Right forelimb (tissue), 1 donor: ENCODE measurements at regions not wholly inside any gene's neighbourhood (a gene's known extent, or its start where the extent isn't known, plus 50 kb on each side); places are given as distances from the start of the nearest gene placed in this dataset.

Experiments
- DNase-seq: peaks from one replicate; pipeline ENCODE4 v3.0.0-alpha.2; 2018

DNA sequence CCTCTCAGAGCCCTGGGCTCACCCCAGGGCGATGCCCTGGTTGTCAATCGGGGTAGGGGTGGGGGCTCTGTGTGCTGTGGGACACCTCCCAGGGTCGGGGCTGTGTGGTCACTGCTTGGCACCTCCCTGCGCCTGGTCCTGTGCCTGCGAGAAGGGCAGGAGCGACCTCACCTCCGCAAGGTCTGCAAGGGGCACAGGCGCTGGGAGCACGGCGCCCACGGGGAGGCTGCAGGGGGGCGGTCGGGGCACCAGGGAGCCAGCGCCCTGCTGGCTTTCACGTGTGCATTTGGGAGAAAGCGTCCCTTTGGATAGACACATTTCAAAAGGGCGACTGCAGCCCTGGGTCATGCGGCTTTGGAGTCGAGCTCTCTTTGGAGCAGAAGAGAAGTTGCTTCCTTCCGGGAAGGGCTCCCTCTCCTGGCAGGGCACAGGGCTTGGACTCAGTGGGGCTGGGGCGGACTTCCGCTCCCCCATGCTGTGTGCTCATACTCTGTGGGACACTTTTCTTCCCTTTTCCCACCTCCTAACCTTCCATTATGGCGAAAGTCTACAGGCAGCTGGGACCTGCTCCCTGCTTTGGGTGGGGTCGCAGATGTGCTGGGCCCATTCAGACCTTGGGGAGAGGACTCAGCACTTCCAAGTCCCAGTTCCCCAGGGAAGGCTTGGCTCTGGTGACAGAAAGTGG, 52.9 kb upstream of the SLC28A3 start:
- no peak for DNase-seq

DNA sequence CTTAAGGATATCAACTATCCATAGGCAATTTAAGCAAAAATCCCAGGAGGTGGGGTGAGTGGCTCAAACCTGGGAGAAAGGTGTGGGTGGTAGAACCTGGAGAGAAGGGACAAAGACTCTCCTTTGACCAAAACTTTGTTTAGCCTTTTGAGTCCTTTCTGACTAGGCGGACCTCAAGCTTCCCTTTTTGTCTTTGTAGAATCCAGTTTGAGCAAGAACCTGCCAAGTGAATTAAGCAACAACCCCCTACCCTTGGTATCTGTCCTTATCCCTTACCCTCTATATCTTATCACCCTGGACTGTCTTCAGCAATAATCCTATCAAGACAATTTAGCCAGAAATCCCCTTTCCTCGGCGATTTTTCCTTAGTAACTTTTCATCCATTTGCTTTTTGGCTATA, 53.5 kb upstream of the SLC28A3 start:
- no peak for DNase-seq

DNA sequence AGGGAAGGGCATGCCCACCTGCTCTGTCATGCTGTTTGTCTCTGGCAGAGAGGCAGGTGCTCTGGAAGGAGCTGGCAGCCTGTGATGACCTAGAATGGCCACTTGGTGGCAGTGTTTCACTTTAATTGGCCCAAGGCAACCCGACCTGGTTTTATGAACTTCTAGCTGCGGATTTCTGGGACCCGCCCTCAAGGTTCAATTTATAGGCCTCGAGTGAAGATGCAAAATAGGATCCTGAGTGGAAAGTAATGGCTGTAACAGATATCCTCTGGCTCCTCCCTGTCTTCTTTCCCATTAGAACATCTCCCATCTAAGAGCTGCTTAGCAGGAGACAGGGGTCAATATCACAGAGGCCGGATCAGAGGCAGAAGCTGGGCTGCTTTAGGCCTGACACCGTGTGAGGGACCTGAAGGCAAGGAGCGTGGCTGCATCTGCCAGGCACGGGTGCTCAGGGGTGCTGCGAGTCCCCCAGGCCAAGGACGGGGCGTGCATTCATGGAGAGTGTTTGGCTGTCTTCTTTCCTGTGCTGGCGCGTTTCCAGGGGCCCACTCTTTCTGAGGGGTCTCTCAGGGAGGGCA, 56.7 kb upstream of the SLC28A3 start:
- DNase-seq: peak; percentile 85

DNA sequence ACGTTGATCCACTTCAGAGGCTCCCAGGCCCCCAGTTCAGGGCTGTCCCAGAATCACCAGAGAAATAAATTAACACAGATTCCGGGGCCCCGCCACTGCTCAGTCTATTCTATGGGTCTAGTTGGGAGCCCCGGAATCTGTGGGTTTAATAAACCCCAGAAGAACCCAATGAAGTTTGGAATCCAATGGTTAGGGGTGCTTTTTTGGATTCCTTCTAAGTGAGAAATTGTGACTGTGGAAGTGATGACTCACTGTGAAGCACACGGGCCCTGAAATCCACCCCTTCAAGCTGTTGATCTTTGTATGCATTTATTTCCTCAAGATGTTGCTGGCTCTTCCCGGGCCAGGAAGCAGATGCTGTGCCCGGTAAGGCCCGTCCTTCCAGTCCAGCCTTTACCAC, 57.3 kb upstream of the SLC28A3 start:
- DNase-seq: no peak

DNA sequence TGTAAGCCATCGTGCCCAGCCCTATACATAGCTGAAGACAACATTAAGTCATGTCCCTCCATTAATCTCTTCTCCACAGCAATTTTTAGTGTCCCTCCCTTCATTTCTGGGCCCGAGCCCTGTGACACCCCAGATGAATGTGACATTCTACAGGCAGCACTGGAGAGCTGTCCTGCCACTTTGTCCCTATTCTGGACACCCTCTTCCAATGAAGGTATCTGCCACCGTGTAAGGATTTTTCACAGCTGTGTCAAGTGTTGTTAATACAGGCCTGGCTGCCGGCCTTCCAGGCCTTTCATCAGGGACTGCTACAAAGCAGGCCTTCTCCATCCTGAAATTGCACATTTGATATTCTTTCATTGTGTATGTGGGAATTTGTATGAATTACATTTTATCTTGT, 62.0 kb upstream of the SLC28A3 start:
- DNase-seq: no peak

DNA sequence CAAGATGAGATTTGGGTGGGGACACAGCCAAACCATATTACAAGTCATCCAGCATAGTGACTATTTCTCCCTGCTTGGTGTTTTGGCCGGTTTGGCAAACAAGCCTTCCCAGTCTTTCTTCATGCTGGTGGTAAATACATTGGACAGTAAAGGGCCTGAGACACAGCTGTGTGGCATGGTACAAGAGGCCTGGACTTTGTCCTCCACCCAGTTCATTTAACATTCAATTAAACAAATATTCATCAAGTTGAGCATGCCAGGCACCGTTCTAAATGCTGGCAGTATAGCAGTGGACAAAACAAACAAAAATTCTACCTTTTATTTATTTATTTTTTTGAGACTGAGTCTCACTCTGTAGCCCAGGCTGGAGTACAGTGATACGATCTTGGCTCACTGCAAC, 62.7 kb upstream of the SLC28A3 start:
- DNase-seq: no peak

DNA sequence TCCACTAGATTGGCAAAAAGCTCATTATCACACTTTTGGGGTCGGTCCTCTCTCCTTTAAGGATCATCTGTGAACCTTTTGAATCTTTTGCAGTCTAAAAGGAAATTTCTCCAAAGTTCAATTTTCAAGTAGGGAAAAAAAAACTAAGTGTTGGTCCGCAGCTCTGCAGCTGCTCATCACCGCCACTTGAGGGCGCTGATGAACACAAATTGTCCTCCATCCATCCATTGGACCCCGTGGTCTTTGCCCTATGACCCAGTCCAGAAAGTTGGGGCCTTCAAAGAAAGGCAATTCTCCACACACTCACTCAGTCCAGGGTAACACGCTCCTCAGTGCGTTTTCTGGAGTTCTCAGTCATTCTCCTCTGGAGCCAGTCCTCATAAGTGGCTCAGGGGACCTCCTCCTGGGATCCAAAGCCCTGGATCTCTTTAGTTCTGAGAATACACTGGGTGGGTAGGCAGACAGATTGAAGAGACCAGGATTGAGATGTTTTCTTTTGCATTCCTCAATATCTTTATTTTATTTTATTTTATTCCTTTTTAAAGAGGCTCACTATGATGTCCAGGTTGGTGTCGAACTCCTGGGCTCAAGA, 63.6 kb upstream of the SLC28A3 start:
- no peak for DNase-seq

DNA sequence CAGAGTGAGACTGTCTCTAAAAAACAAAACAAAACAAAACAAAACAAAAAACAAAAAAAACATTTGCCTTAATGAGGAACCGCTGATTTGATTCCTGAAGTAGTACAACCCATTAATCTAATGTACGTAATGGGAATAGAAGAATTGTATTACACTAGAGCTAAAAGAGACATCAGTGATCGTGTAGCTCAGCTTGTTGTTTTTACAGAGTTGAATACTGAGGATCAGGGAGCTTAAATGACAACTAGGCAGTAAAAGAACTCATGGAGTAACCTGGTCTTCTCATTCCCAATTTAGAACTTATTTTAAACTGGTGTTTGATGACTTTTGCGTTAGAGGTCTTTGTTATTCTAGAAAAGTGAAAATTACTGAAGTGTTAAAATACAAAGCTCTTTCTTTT, 65.1 kb upstream of the SLC28A3 start:
- DNase-seq: no peak

DNA sequence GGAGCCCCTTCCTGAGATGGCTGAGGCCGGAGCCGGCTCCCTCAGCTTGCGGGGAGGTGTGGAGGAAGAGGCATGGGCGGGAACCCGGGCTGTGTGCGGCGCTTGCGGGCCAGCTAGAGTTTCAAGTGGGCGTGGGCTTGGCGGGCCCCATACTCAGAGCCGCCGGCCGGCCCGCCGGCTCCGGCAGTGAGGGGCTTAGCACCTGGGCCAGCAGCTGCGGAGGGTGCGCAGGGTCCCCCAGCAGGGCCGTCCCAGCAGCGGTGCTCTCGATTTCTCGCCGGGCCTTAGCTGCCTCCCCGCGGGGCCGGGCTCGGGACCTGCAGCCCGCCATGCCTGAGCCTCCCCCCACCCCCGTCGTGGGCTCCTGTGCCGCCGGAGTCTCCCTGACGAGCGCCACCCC, 67.9 kb upstream of the SLC28A3 start:
- DNase-seq: no peak

DNA sequence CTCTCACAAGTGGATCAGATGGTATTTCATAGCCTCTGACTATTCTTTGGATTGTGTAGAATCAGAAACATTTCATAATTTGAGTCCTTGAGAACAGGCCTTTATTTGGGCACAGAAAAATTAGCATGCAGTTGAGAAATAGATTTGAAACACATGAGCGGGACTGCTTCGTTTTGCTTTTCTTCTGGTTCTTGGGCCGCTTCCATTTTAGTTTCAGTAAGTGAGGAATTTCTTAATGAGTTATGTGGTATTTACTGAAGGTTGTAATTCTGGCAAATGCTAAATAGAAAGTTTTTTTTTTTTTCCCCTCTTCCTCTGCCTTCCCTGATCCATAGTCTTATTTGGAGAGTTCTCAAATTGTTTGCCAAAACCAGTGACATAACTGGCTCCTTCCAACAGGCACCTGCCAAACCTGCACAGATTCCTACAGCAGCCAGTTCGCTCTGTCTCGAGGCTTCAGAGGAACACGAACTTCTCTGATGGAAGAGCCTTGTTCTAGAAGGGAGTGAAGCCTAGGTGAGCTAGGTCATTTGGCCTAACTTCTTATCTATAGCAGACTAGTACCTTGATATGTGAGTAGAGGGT, 71.2 kb upstream of the SLC28A3 start:
- DNase-seq: no peak

DNA sequence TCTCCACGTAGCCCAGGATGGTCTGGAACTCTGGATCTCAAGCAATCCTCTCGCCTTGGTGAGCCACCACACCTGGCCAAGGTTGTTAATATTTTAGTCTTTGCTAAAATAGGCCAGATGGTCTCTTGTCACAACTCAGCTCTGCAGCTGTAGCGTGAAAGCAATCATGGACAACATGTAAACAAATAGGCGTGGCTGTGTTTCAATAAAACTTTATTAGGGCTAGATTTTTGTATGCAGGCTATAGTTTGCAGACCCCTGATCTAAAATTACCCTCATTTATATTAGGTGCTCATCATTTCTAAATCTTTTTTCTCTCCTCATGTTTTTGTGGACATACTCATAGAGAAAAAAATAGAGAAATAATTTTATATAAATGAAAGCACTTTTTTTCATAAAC, 72.1 kb upstream of the SLC28A3 start:
- no peak for DNase-seq

DNA sequence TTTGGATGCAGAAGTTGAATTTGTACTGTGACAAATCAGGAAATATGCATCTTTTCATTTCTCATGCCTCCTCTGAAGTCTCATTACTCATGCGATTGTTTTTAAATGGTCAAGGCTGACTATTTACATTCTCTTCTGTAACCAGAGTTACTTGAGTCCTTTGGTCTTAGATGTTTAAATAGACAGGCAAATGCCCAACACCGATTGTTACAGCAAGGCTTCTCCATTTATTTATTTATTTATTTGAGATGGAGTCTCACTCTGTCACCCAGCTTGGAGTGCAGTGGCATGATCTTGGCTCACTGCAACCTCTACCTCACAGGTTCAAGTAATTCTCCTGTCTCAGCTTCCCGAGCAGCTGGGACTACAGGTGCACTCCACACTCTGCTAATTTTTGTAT, 72.7 kb upstream of the SLC28A3 start:
- DNase-seq: no peak

DNA sequence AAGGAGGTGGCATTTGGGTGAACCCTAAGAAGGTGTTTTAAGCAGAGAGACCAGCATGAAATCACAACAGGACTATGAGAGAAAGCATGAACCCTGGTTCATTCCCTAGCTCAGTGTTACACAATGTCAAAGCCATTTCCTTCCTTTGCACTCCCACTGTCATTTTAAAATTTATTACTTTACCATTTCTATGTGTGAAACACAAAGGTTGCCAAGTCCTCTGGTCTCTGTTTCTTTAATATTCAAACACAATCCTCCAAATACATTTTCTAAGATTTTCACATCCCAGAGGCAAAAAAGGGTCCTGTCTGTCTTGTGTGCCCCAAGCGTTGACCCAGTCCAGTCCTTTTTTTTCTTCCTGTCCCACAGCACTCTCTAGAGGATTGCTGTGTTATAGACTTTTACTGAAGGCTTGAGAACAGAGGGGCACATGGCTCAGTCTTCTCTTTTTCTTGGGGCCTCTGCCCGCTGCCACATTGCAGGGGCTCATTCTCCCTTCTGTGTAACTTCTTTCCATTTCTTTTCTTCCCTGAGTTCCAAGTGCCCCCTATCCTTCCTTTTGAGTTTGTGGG, 78.6 kb upstream of the SLC28A3 start:
- DNase-seq: no peak

DNA sequence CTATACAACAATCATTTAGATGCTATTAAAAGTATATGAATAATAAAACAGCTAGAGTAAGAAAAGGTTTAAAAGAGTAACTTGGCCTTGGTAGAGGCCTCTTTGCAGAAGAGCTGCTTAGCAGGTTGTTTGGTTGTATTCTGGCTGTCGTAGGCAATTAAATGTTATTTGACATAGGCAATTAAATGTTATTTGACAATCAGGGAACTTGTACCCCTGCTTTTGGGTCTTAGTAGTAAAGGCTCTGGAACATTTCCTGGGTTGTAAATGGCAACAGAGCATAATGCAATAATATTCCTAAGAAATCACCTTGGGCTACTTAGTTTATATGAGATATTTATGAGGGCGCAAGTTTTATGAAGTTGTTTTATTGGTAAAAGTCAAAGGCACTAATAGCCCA, 84.4 kb upstream of the SLC28A3 start:
- no peak for DNase-seq

DNA sequence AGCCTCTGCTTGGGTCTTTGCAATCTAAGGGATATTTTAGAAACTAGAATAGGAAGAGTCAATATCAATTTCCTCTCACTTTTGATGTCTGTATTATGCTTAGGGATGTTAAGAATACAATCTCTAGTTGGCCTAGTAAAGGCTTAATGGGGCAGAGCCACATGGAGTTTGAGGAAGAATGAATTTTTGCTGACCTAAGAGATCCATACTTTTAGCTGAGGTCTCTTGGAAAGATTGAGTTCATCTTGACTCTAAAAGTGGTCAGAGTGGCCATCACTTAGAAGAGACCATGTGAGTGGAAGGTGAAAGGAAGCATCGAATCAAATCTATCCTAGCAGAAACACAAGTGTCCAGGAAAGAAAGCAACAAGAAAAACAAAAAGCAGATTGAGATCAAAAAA, 92.2 kb upstream of the SLC28A3 start:
- DNase-seq: no peak

DNA sequence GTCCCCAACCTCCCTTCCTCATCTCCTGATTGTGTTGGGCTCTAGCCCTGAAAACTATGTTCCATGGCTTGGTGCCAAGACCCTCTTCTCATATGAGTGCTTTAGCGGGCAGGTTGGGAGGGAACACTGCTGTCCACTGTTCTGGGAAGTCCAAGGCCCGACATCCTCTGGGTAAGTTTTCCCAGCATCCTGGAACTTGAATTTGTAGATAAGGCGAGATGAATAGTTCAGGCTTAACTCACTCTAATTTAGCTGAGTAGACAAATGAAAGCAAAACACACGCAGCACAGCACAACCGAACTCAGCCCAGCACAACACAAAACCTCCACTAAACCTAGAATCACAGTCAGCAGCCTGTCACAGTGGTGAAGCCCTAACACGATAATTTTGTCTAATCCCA, 95.3 kb upstream of the SLC28A3 start:
- no peak for DNase-seq

DNA sequence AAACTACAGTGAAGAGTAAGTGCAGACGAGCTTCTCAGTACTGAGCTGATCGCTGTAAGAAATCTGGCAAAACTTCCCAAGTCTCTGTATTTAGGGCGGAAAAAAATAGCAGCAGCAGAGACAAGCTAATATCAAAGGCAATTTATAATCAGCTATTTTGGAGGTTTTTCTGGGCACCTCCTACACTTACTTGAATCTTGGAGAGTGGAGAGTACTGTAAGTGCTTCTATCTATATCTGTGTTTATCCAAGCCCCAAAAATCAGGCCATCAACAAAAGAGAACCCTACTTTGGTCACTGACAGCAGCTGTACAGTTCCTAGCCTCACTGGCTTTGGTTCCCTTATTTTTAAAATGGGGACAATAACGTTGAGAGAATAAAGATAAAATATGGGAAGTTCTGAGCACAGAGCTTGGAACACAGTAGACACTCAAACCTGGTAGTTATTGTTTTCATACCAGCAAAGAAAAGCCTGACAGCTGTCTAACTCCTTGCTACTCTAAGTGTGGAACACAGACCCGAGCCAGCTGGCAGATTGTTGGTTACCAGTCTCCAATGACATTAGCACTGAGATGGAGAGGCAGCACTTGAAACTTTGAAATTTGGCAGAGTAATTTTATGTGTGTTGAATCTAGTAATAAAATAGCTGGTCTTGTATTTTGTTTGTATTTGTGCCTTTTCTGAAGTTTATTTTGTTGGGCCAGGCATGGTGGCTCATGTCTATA, 96.0 kb upstream of the SLC28A3 start:
- no peak for DNase-seq

DNA sequence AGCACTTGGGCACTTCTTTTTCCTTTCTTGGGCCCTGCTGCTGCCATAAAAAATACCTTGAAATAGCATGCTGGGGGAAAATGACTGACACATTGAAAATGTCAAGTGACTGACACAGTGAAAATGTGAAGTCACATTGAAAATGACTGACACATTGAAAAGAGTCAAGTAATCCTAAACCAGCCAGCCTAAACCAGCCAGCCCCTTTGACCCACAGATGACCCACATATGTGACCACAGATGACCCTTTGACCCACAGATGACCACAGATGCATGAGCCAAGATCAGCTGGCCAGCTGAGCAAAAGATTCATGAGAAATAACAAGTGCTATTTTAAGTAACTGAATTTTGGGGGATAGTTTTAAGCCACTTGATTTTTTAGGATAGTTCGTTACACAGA, 97.8 kb upstream of the SLC28A3 start:
- no peak for DNase-seq

DNA sequence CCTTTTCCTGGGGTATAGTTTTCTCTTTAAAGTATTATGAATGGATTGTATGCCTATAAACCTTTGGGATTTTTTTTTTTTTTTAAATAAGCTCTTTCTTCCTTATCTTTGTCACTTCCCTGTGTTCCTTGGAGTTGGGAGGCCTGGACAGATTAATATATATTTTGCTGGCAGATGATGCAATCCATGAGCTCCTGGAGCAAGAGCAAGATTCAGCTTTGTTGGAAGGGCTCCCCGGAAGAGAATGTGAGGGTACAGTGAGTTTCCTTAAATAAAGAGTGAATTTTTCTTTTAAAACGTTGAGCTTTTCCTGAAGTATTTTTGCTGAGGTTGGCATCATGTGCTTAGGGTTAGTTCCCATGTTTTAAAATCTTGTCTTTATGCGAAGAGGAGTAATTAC, 98.7 kb upstream of the SLC28A3 start:
- no peak for DNase-seq

DNA sequence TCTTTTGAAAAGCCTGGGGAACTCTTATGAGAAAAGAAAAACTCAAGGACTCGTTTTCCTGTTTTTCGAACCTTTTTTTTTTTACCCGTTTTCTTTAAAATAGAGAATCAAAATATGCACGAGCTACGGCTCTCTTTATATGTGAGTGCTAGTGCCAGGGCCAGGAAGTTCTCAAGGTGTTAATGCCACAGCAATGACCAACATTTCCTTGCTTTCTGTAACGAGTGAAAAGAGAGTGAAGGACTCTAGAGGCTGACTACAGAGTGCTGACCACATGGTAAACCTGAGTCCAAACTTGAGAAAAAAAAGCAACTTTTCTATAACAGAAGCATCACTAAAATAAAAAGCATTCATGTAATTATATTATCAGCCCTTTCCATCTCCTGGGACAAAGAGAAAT, 102.2 kb upstream of the SLC28A3 start:
- no peak for DNase-seq

DNA sequence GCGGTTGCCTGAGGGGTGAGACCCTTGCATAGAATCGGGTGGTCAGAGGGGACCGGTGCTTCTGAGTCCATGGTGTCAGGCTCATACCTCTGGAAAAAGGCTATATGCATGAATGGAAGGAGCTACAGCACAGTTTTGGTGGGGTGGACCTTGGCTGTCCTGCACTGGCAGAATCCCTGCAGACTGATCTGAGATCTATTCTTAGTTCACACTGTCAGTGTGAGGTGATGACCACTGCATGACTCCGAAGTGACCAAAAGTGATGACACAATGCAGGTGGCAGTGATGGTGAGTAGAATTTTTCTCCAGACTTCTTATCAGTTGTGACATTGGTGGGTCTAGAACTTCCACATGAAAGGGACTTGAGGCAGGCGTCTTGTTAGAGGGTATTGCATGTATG, 105.2 kb upstream of the SLC28A3 start:
- no peak for DNase-seq

DNA sequence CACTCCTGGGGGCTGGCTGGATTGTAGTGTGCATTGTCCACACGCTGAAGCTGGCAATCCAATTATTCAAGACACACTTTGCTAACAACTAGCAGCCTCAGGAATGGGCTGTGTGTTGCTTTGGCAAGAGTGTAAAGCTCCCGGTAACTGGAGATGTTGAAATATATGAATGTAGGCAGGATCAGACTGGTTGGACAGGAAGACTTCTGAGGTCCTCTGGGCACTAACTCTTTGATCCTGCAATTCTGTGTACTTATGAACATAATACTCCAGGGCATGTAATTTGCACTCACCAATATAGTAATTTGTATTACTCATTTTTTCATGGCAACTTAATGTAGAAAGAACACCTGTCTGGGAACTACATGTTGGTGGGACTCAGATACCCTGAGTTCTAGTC, 106.7 kb upstream of the SLC28A3 start:
- no peak for DNase-seq

DNA sequence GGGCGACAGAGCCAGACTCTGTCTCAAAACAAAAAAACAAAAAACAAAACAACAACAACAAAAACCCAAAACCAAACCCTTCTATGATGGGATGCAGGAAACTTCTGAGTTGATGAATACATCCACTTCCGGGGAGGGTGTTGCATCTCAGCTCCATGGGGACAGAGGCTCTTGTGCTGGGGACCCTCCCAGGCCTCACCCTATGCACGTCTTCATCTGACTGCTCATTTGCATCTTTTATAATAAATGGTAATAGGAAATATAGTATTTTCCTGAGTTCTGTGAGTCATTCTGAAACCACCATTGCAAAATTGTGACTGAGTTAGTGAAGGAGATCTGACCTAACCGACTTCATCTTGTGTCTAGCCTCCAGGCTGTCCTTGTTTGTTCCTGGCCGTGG, 109.5 kb upstream of the SLC28A3 start:
- DNase-seq: no peak

DNA sequence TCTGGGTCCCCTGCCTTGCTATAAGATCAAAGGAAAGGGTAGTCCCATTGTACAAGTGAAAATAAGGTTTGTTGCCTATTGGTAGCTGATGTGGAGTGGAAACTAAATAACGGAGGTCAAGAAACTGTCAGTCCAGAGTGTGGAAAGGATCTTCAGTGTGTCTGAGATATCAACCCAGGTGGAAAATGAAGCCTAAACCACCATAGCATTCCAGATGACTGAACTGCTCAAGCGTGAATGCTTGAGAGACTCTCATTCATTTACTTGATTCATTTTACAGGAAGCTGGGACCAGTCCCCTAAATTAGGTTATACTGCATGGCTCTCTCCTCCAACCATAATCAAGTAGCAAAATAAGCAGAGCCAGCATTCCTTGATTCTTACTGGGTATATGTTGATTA, 116.0 kb upstream of the SLC28A3 start:
- no peak for DNase-seq
